B cell (primary cell): ENCODE measurements at regions not wholly inside any gene's neighbourhood (a gene's known extent, or its start where the extent isn't known, plus 50 kb on each side); places are given as distances from the start of the nearest gene placed in this dataset.
"Not testable (repeated sequence)": the region's sequence is repeated elsewhere in the genome, so short reads cannot be mapped to it uniquely, and the experiment has no call there.

Source experiments
- ATAC-seq: fragments of 200-7000 bp; cut with Tn5 transposase; one replicate; pipeline ENCODE4 v1.10.0; 2021; ENCODE audit warnings: low read depth, mild to moderate bottlenecking, moderate number of reproducible peaks, moderate library complexity
- CTCF ChIA-PET: fragments of 350-600 bp; sonication (Branson Sonifier 250); formaldehyde crosslinking; loops from one replicate; lab custom pipeline; 2021; ENCODE audit warnings: antibody characterized with exemption, inconsistent platforms; lab: Charles Lee
- POLR2A ChIA-PET: fragments of 350-600 bp; sonication (Branson Sonifier 250); formaldehyde crosslinking; loops from one replicate; lab custom pipeline; 2021; ENCODE audit warnings: antibody characterized with exemption; lab: Charles Lee
- DNase-seq: peaks from one replicate; pipeline ENCODE4 v3.0.0; 2013
- H2AFZ ChIP-seq: 2 replicates; pipeline ENCODE4 v1.6.1; 2012; ENCODE audit warnings: mild to moderate bottlenecking, low read depth, low read length; ENCODE audit not compliant: insufficient read depth, poor library complexity, severe bottlenecking
- H3K27ac ChIP-seq, 2 donors: 1 replicate in 1 of 2; 2 replicates in 1 of 2; pipeline ENCODE4 v1.5.1; 2012 to 2013; ENCODE audit warnings: low read length in 2 of 2, mild to moderate bottlenecking in 2 of 2, moderate library complexity in 1 of 2
- H3K27me3 ChIP-seq, 4 experiments: fragments of 200-600 bp in 1 of 4; sonication (generic) in 1 of 4; replicated peaks in 1 of 4; 1 replicate in 2 of 4; 2 replicates in 2 of 4; pipeline versions ENCODE4 v1.6.1 to v1.7.0; 2013 to 2016; ENCODE audit warnings: low read length in 3 of 4, mild to moderate bottlenecking in 2 of 4, mixed read lengths in 1 of 4, moderate library complexity in 1 of 4; ENCODE audit not compliant: insufficient read depth in 4 of 4, control insufficient read depth in 3 of 4; ENCODE audit errors: control extremely low read depth in 1 of 4
- H3K36me3 ChIP-seq, 2 experiments: replicated peaks in 1 of 2; 1 replicate in 1 of 2; 2 replicates in 1 of 2; pipeline versions ENCODE4 v1.6.1 to v1.7.1; 2013; ENCODE audit warnings: low read length in 1 of 2; ENCODE audit not compliant: insufficient read depth in 2 of 2, control insufficient read depth in 1 of 2; ENCODE audit errors: control extremely low read depth in 1 of 2, extremely low read depth in 1 of 2
- H3K4me1 ChIP-seq, 2 donors: fragments of 200-600 bp in 1 of 2; sonication (generic) in 1 of 2; 1 replicate in 1 of 2; 2 replicates in 1 of 2; pipeline versions ENCODE4 v1.5.1 to v1.6.1; 2013 to 2017; ENCODE audit warnings: low read length in 2 of 2; ENCODE audit not compliant: control insufficient read depth in 2 of 2, insufficient read depth in 2 of 2
- H3K4me2 ChIP-seq: replicated peaks from 2 replicates; pipeline ENCODE3; 2012; ENCODE audit warnings: mild to moderate bottlenecking, low read depth, low read length; ENCODE audit not compliant: poor library complexity, severe bottlenecking
- H3K4me3 ChIP-seq, 5 experiments: fragments of 200-600 bp in 1 of 5; sonication (generic) in 1 of 5; 1 replicate in 3 of 5; 2 replicates in 2 of 5; pipeline versions ENCODE4 v1.5.1 to v1.7.0; 2011 to 2016; ENCODE audit warnings: low read length in 4 of 5, mild to moderate bottlenecking in 4 of 5, low read depth in 2 of 5, control low read depth in 1 of 5, moderate library complexity in 1 of 5; ENCODE audit not compliant: insufficient read depth in 1 of 5; ENCODE audit errors: control extremely low read depth in 1 of 5, extremely low read depth in 1 of 5
- H3K79me2 ChIP-seq: fragments of 200-600 bp; sonication (generic); one replicate; pipeline ENCODE4 v1.6.0; 2016; ENCODE audit warnings: low read length; ENCODE audit not compliant: control insufficient read depth, insufficient read depth
- H3K9ac ChIP-seq: fragments of 200-600 bp; sonication (generic); 2 replicates; pipeline ENCODE4 v1.6.1; 2017; ENCODE audit warnings: mild to moderate bottlenecking, low read length, moderate library complexity
- H3K9me3 ChIP-seq, 3 donors: one replicate each; pipeline versions ENCODE4 v1.6.1 to v1.7.1; 2013; ENCODE audit warnings: low read length in 2 of 3; ENCODE audit not compliant: control insufficient read depth in 2 of 3, insufficient read depth in 1 of 3; ENCODE audit errors: control extremely low read depth in 1 of 3
- H4K20me1 ChIP-seq: 2 replicates; pipeline ENCODE4 v1.6.0; 2012; ENCODE audit warnings: mild to moderate bottlenecking, low read length; ENCODE audit not compliant: insufficient read depth, control insufficient read depth, poor library complexity, severe bottlenecking
- H3K27ac Mint-ChIP-seq: one replicate; pipeline ENCODE4 v1.8.0; 2021; ENCODE audit warnings: mixed read lengths
- H3K27me3 Mint-ChIP-seq: one replicate; pipeline ENCODE4 v1.8.0; 2021; ENCODE audit warnings: mixed read lengths
- H3K4me1 Mint-ChIP-seq: one replicate; pipeline ENCODE4 v1.8.0; 2021; ENCODE audit warnings: mixed read lengths
- H3K4me3 Mint-ChIP-seq: one replicate; pipeline ENCODE4 v1.8.0; 2021; ENCODE audit warnings: mixed read lengths
- H3K9me3 Mint-ChIP-seq: one replicate; pipeline ENCODE4 v1.8.0; 2022; ENCODE audit warnings: mixed read lengths; ENCODE audit not compliant: insufficient read depth
- EZH2 ChIP-seq: IDR thresholded peaks from 2 replicates; pipeline ENCODE4 v1.6.1; 2012; ENCODE audit warnings: borderline replicate concordance, low read depth, mild to moderate bottlenecking, moderate library complexity, low read length; ENCODE audit not compliant: insufficient read depth, poor library complexity, severe bottlenecking
- WGBS: methylation state at CpG from one replicate; pipeline ENCODE4 v1.1.5; 2013; ENCODE audit warnings: missing lambda C conversion rate; ENCODE audit not compliant: insufficient coverage; 5-methylcytosine and 5-hydroxymethylcytosine counted together
- intact Hi-C: fragments of 100-400 bp; cut with micrococcal nuclease; formaldehyde crosslinking; loops from one replicate; pipeline ENCODE4 v1.10.0; 2022
- TF ChIP-seq, protein P1 (sequence below): fragments of 200-600 bp; IDR thresholded peaks from one replicate; pipeline ENCODE4 v1.8.0; 2022; ENCODE audit warnings: antibody characterized with exemption, mild to moderate bottlenecking

- H3K36me3 ChIP-seq: no peaks in the 10 kb centered on the region
- no peak overlapping the region for H3K4me3 ChIP-seq
- Mint-ChIP-seq H3K27ac (no peak overlapping the region), H3K4me1 (no peaks in the 10 kb centered on the region), H3K4me3 (no peak overlapping the region), H3K9me3 (no peaks in the 10 kb centered on the region), H3K27me3 (no peaks in the 10 kb centered on the region)
- no peaks in the 10 kb centered on the region for H4K20me1 ChIP-seq
- no peaks in the 10 kb centered on the region for H3K4me1 ChIP-seq
- ChIA-PET CTCF (interaction anchor here (4.5 kb wide), 1 partner anchor 331 kb away, joined by 29 read pairs; no protein-coding TSS in a partner anchor), POLR2A (no interaction called here)
- no peak for ATAC-seq
- no peaks in the 10 kb centered on the region for H3K79me2 ChIP-seq
- no peak overlapping the region for H3K27ac ChIP-seq
- H3K4me2 ChIP-seq: no peak overlapping the region
- no peaks in the 10 kb centered on the region for H3K27me3 ChIP-seq
- DNase-seq: no peak
- peaks cover 0 to 3% (median 0%) of the 10 kb centered on the region in 3 donors for H3K9me3 ChIP-seq
- no peak overlapping the region for H3K9ac ChIP-seq
- H2AFZ ChIP-seq: no peak overlapping the region
- WGBS: 100% methylated on average over 1 of the region's 1 CpG
- intact Hi-C loops: loop anchor here (5.0 kb wide), 1 partner anchor 317 kb away; the partner anchor contains the start of gene BAMBI
- TF ChIP-seq, protein P1, sequence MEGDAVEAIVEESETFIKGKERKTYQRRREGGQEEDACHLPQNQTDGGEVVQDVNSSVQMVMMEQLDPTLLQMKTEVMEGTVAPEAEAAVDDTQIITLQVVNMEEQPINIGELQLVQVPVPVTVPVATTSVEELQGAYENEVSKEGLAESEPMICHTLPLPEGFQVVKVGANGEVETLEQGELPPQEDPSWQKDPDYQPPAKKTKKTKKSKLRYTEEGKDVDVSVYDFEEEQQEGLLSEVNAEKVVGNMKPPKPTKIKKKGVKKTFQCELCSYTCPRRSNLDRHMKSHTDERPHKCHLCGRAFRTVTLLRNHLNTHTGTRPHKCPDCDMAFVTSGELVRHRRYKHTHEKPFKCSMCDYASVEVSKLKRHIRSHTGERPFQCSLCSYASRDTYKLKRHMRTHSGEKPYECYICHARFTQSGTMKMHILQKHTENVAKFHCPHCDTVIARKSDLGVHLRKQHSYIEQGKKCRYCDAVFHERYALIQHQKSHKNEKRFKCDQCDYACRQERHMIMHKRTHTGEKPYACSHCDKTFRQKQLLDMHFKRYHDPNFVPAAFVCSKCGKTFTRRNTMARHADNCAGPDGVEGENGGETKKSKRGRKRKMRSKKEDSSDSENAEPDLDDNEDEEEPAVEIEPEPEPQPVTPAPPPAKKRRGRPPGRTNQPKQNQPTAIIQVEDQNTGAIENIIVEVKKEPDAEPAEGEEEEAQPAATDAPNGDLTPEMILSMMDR: no peak
- TF ChIP-seq EZH2: no peak
These were observed 295.0 kb upstream of the LYZL1 start for GRCh38 chr10:28993861-28994260.

DNA sequence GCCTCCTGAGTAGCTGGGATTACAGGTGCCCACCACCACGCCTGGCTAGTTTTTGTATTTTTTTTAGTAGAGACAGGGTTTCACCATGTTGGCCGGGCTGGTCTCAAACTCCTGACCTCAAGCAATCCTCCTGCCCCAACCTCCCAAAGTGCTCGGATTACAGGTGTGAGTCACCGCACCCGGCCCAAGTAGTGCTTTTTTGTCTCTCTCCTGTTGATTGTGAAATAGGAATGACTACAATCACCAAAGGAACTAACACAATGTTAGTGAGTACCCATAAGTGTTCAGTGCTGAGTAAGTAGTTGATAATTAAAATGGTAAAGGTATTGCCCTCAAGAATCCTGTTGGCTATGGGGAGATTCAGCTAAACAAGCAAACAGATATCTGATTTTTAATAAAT lies 294.1 kb upstream of the LYZL1 start:
- ATAC-seq, H3K4me1 Mint-ChIP-seq, DNase-seq, H3K9ac ChIP-seq, H2AFZ ChIP-seq, H3K4me3 Mint-ChIP-seq, H3K79me2 ChIP-seq, POLR2A ChIA-PET, H3K9me3 ChIP-seq, H3K4me1 ChIP-seq, H3K27ac ChIP-seq, H3K27ac Mint-ChIP-seq, H3K36me3 ChIP-seq, H3K27me3 Mint-ChIP-seq, H4K20me1 ChIP-seq, H3K4me2 ChIP-seq, H3K9me3 Mint-ChIP-seq, H3K4me3 ChIP-seq, H3K27me3 ChIP-seq: not testable (repeated sequence)
- intact Hi-C loops: loop anchor here (5.0 kb wide), 1 partner anchor 318 kb away; the partner anchor contains the start of gene BAMBI
- CTCF ChIA-PET: interaction anchor here (4.5 kb wide), 1 partner anchor 332 kb away, joined by 29 read pairs; no protein-coding TSS in a partner anchor
- 100% methylated on average over 1 of the region's 5 CpGs for WGBS
